ENCODE measurements at regions not wholly inside any gene's neighbourhood (a gene's known extent, or its start where the extent isn't known, plus 50 kb on each side); places are given as distances from the start of the nearest gene placed in this dataset.

- DNase-seq (ENCODE audit: low spot score): no peak
Measured at GRCh38 chr13:79779761-79780160, 298.8 kb downstream of the NDFIP2 start.

GRCh38 chr13:79778741-79779460, 297.9 kb downstream of the NDFIP2 start:
- no peak for DNase-seq (ENCODE audit: low spot score)

GRCh38 chr13:79777504-79777903, 296.5 kb downstream of the NDFIP2 start:
- DNase-seq (ENCODE audit: low spot score): no peak

- no peak for DNase-seq (ENCODE audit: low spot score)
Measured at GRCh38 chr13:79776531-79777295, 295.8 kb downstream of the NDFIP2 start.

GRCh38 chr13:79775830-79776229, 294.9 kb downstream of the NDFIP2 start:
- DNase-seq (ENCODE audit: low spot score): no peak

GRCh38 chr13:79772811-79773210, 291.9 kb downstream of the NDFIP2 start:
- no peak for DNase-seq (ENCODE audit: low spot score)

- DNase-seq (ENCODE audit: low spot score): no peak
Measured at GRCh38 chr13:79771493-79771892, 290.5 kb downstream of the NDFIP2 start.

- no peak for DNase-seq (ENCODE audit: low spot score)
Measured at GRCh38 chr13:79770056-79770455, 289.1 kb downstream of the NDFIP2 start.

- no peak for DNase-seq (ENCODE audit: low spot score)
Measured at GRCh38 chr13:79767126-79767525, 286.2 kb downstream of the NDFIP2 start.

GRCh38 chr13:79765331-79765730, 284.4 kb downstream of the NDFIP2 start:
- DNase-seq (ENCODE audit: low spot score): no peak

GRCh38 chr13:79749984-79750551, 269.1 kb downstream of the NDFIP2 start:
- DNase-seq (ENCODE audit: low spot score): no peak

- DNase-seq (ENCODE audit: low spot score): no peak
Measured at GRCh38 chr13:79749566-79749965, 268.6 kb downstream of the NDFIP2 start.

GRCh38 chr13:79745081-79745480, 264.1 kb downstream of the NDFIP2 start:
- no peak for DNase-seq (ENCODE audit: low spot score)

GRCh38 chr13:79742923-79743322, 262.0 kb downstream of the NDFIP2 start:
- DNase-seq (ENCODE audit: low spot score): no peak

GRCh38 chr13:79740991-79741390, 260.0 kb downstream of the NDFIP2 start:
- DNase-seq (ENCODE audit: low spot score): no peak

GRCh38 chr13:79736356-79736755, 255.4 kb downstream of the NDFIP2 start:
- DNase-seq (ENCODE audit: low spot score): no peak

- no peak for DNase-seq (ENCODE audit: low spot score)
Measured at GRCh38 chr13:79735228-79735627, 254.3 kb downstream of the NDFIP2 start.

GRCh38 chr13:79727086-79727485, 246.1 kb downstream of the NDFIP2 start:
- DNase-seq (ENCODE audit: low spot score): no peak

GRCh38 chr13:79725841-79726240, 244.9 kb downstream of the NDFIP2 start:
- no peak for DNase-seq (ENCODE audit: low spot score)

GRCh38 chr13:79724348-79725103, 243.6 kb downstream of the NDFIP2 start:
- no peak for DNase-seq (ENCODE audit: low spot score)

- DNase-seq (ENCODE audit: low spot score): no peak
Measured at GRCh38 chr13:79723519-79724024, 242.6 kb downstream of the NDFIP2 start.

- no peak for DNase-seq (ENCODE audit: low spot score)
Measured at GRCh38 chr13:79722885-79723445, 242.0 kb downstream of the NDFIP2 start.

All from activated CD4-positive, alpha-beta T cell treated with anti-CD3 and anti-CD28 coated beads, Interleukin-2, Interleukin-4, amounts not matched to agents 100 ng/mL and 50 ng/mL, durations not matched to agents 16 hours and 8 hours (primary cell).